ENCODE measurements at regions not wholly inside any gene's neighbourhood (a gene's known extent, or its start where the extent isn't known, plus 50 kb on each side); places are given as distances from the start of the nearest gene placed in this dataset.

GRCh38 chr1:239601108-239601507 is 214.7 kb downstream of the CHRM3 start:
- Histone ChIP-seq H2BK120ac (replicated peaks; ENCODE audit: low read depth, low read length) (no peak overlapping the region), H4K20me1 (replicated peaks in 1 of 2; ENCODE audit: control insufficient read depth in 1 of 2, insufficient read depth in 2 of 2, low read length in 2 of 2) (no peaks in the 10 kb centered on the region), H3K18ac (ENCODE audit: extremely low read depth, low read length) (no peak overlapping the region), H3K79me1 (ENCODE audit: low read depth, low read length) (no peaks in the 10 kb centered on the region), H3K9me3 (ENCODE audit: insufficient read depth in 2 of 2, low read depth in 1 of 2, low read length in 1 of 2) (no peaks in the 10 kb centered on the region), H3K9ac (replicated peaks in 1 of 4; ENCODE audit: extremely low read depth in 1 of 4, low read depth in 3 of 4, low read length in 3 of 4) (no peak overlapping the region), H3K23me2 (ENCODE audit: low read depth, low read length) (no peaks in the 10 kb centered on the region), H3K4me1 (replicated peaks in 1 of 4; ENCODE audit: control insufficient read depth in 3 of 4, insufficient read depth in 4 of 4, low read length in 3 of 4) (no peaks in the 10 kb centered on the region), H2AFZ (ENCODE audit: low read length) (no peak overlapping the region), H3K79me2 (ENCODE audit: control insufficient read depth in 1 of 2, insufficient read depth in 2 of 2, low read length in 2 of 2) (no peaks in the 10 kb centered on the region), H4K8ac (ENCODE audit: extremely low read depth, insufficient read depth, low read length) (no peak overlapping the region), H3K56ac (replicated peaks; ENCODE audit: insufficient read length, low read depth, low read length) (no peak overlapping the region), H2BK20ac (ENCODE audit: low read length) (no peak overlapping the region), H3K4me3 (ENCODE audit: extremely low read depth in 1 of 4, insufficient read depth in 2 of 4, low read depth in 3 of 4, low read length in 4 of 4) (no peak overlapping the region), H3K27me3 (replicated peaks in 1 of 4; ENCODE audit: control insufficient read depth in 3 of 4, extremely low read depth in 1 of 4, insufficient read depth in 3 of 4, low read length in 3 of 4) (no peaks in the 10 kb centered on the region), H3K23ac (ENCODE audit: insufficient read length) (no peak overlapping the region), H3K36me3 (ENCODE audit: control insufficient read depth in 2 of 4, insufficient read depth in 4 of 4, low read length in 3 of 4) (no peaks in the 10 kb centered on the region), H4K5ac (ENCODE audit: insufficient read length, low read depth, low read length) (no peak overlapping the region), H4K91ac (replicated peaks; ENCODE audit: insufficient read length, low read length) (no peak overlapping the region), H3K4me2 (ENCODE audit: insufficient read depth in 1 of 2, low read depth in 2 of 2, low read length in 2 of 2) (no peak overlapping the region), H3K27ac (ENCODE audit: low read depth, low read length) (no peak overlapping the region), H2BK5ac (ENCODE audit: low read depth, low read length) (no peak overlapping the region), H3K4ac (replicated peaks; ENCODE audit: insufficient read length, low read depth, low read length) (no peak overlapping the region), H2BK15ac (ENCODE audit: low read length) (no peak overlapping the region), H2BK12ac (ENCODE audit: low read depth, low read length) (no peak overlapping the region), H2AK5ac (ENCODE audit: low read depth, low read length) (no peak overlapping the region), H3K14ac (ENCODE audit: insufficient read length) (no peak overlapping the region)
- no peak for FAIRE-seq
- TF ChIP-seq POLR2A (IDR thresholded peaks at IDR 0.05; ENCODE audit: control extremely low read depth in 1 of 2, low read depth in 2 of 2, low read length in 2 of 2) (no peak), EZH2 (IDR thresholded peaks at IDR 0.05; ENCODE audit: low read depth, low read length, severe bottlenecking) (no peak), TAF7 (optimal IDR thresholded peaks at IDR 0.05; ENCODE audit: borderline replicate concordance, low read depth, low read length) (no peak), SP1 (IDR thresholded peaks at IDR 0.05; ENCODE audit: low read depth, low read length) (no peak)
- ChIA-PET CTCF (ENCODE audit: partially characterized antibody) (interaction anchor here (1.1 kb wide), 1 partner anchor 109 kb away, joined by 3 read pairs; no protein-coding TSS in a partner anchor), POLR2A (ENCODE audit: partially characterized antibody) (no interaction called here)
- DNase-seq (ENCODE audit: low read depth in 1 of 2, low spot score in 2 of 2), result no peak

All from H1 (cell line).